H1 (cell line): ENCODE measurements at regions not wholly inside any gene's neighbourhood (a gene's known extent, or its start where the extent isn't known, plus 50 kb on each side); places are given as distances from the start of the nearest gene placed in this dataset.

Experiments used
- CREB1 ChIP-seq: IDR thresholded peaks from 2 replicates; pipeline ENCODE4 v1.6.1; 2012; ENCODE audit warnings: inconsistent platforms
- EP300 ChIP-seq, 2 experiments: IDR thresholded peaks; 1 replicate in 1 of 2; 2 replicates in 1 of 2; pipeline ENCODE4 v1.6.1; 2011 to 2012; ENCODE audit warnings: low read depth in 2 of 2, low read length in 2 of 2, mild to moderate bottlenecking in 2 of 2, borderline replicate concordance in 1 of 2, inconsistent platforms in 1 of 2, moderate library complexity in 1 of 2
- JUN ChIP-seq: IDR thresholded peaks from 2 replicates; pipeline ENCODE4 v1.6.1; 2011; ENCODE audit warnings: low read depth, mild to moderate bottlenecking, improper control_type of control experiment, low read length
- POLR2A ChIP-seq, 2 experiments: IDR thresholded peaks; 1 replicate in 1 of 2; 2 replicates in 1 of 2; pipeline ENCODE4 v1.6.1; 2011; ENCODE audit warnings: low read depth in 2 of 2, low read length in 2 of 2, mild to moderate bottlenecking in 2 of 2; ENCODE audit errors: control extremely low read depth in 1 of 2
- POLR2AphosphoS5 ChIP-seq: IDR thresholded peaks from 2 replicates; pipeline ENCODE4 v1.6.1; 2011; ENCODE audit warnings: low read depth, low read length
- RXRA ChIP-seq: IDR thresholded peaks from 2 replicates; pipeline ENCODE4 v1.6.1; 2011; ENCODE audit warnings: low read depth, mild to moderate bottlenecking, low read length, moderate library complexity; ENCODE audit not compliant: insufficient read depth
- TBP ChIP-seq: IDR thresholded peaks from 2 replicates; pipeline ENCODE4 v1.6.1; 2011; ENCODE audit warnings: low read depth, low read length, improper control_type of control experiment
- TF ChIP-seq, protein P1 (sequence below): IDR thresholded peaks from 2 replicates; pipeline ENCODE4 v1.6.1; 2011; ENCODE audit warnings: low read depth, mild to moderate bottlenecking, low read length; ENCODE audit not compliant: insufficient read depth
- TF ChIP-seq, protein P2 (sequence below), 3 experiments: IDR thresholded peaks; 1 replicate in 2 of 3; 2 replicates in 1 of 3; pipeline versions ENCODE4 v1.5.1 to v1.6.1; 2011; ENCODE audit warnings: low read length in 3 of 3, mild to moderate bottlenecking in 3 of 3, inconsistent platforms in 2 of 3, low read depth in 1 of 3, moderate library complexity in 1 of 3; ENCODE audit not compliant: insufficient read depth in 1 of 3; ENCODE audit errors: control extremely low read depth in 1 of 3
- TF ChIP-seq, protein P3 (sequence below): IDR thresholded peaks from 2 replicates; pipeline ENCODE4 v1.6.1; 2012; ENCODE audit warnings: low read length, inconsistent platforms
- TF ChIP-seq, protein P4 (sequence below): fragments of 300-600 bp; sonication (generic); IDR thresholded peaks from 2 replicates; pipeline ENCODE4 v1.7.1; 2012; ENCODE audit warnings: low read length, moderate library complexity, mild to moderate bottlenecking, inconsistent platforms; ENCODE audit not compliant: insufficient replicate concordance

DNA sequence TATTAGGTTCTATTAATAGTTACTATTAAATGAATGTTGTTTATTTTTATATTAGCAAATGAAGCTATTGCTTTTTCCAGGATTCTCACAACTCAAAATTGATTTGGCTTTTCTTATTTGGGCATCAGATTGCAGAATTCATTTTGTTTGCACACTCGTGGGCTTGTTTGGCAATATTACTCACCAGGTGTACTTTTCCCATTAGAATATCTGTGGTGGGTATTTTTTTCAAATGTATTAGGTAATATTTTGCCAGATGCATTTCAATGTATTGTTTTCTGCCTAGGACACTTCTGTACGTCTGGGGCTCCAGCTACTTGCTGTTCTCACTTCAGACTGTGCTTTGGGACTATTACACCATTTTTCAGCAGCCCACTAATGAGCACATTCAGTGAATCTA is 108.0 kb upstream of the GHR start:
- no peak for TF ChIP-seq JUN
- TF ChIP-seq, protein P1, sequence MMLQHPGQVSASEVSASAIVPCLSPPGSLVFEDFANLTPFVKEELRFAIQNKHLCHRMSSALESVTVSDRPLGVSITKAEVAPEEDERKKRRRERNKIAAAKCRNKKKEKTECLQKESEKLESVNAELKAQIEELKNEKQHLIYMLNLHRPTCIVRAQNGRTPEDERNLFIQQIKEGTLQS: no peak
- TF ChIP-seq, protein P2, sequence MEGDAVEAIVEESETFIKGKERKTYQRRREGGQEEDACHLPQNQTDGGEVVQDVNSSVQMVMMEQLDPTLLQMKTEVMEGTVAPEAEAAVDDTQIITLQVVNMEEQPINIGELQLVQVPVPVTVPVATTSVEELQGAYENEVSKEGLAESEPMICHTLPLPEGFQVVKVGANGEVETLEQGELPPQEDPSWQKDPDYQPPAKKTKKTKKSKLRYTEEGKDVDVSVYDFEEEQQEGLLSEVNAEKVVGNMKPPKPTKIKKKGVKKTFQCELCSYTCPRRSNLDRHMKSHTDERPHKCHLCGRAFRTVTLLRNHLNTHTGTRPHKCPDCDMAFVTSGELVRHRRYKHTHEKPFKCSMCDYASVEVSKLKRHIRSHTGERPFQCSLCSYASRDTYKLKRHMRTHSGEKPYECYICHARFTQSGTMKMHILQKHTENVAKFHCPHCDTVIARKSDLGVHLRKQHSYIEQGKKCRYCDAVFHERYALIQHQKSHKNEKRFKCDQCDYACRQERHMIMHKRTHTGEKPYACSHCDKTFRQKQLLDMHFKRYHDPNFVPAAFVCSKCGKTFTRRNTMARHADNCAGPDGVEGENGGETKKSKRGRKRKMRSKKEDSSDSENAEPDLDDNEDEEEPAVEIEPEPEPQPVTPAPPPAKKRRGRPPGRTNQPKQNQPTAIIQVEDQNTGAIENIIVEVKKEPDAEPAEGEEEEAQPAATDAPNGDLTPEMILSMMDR (IDR thresholded peaks at IDR 0.05; ENCODE audit: control extremely low read depth in 1 of 3, insufficient read depth in 1 of 3, low read depth in 1 of 3, low read length in 3 of 3): no peak
- no peak for TF ChIP-seq CREB1
- TF ChIP-seq RXRA: no peak
- TF ChIP-seq, protein P3, sequence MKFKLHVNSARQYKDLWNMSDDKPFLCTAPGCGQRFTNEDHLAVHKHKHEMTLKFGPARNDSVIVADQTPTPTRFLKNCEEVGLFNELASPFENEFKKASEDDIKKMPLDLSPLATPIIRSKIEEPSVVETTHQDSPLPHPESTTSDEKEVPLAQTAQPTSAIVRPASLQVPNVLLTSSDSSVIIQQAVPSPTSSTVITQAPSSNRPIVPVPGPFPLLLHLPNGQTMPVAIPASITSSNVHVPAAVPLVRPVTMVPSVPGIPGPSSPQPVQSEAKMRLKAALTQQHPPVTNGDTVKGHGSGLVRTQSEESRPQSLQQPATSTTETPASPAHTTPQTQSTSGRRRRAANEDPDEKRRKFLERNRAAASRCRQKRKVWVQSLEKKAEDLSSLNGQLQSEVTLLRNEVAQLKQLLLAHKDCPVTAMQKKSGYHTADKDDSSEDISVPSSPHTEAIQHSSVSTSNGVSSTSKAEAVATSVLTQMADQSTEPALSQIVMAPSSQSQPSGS: no peak
- TF ChIP-seq, protein P4, sequence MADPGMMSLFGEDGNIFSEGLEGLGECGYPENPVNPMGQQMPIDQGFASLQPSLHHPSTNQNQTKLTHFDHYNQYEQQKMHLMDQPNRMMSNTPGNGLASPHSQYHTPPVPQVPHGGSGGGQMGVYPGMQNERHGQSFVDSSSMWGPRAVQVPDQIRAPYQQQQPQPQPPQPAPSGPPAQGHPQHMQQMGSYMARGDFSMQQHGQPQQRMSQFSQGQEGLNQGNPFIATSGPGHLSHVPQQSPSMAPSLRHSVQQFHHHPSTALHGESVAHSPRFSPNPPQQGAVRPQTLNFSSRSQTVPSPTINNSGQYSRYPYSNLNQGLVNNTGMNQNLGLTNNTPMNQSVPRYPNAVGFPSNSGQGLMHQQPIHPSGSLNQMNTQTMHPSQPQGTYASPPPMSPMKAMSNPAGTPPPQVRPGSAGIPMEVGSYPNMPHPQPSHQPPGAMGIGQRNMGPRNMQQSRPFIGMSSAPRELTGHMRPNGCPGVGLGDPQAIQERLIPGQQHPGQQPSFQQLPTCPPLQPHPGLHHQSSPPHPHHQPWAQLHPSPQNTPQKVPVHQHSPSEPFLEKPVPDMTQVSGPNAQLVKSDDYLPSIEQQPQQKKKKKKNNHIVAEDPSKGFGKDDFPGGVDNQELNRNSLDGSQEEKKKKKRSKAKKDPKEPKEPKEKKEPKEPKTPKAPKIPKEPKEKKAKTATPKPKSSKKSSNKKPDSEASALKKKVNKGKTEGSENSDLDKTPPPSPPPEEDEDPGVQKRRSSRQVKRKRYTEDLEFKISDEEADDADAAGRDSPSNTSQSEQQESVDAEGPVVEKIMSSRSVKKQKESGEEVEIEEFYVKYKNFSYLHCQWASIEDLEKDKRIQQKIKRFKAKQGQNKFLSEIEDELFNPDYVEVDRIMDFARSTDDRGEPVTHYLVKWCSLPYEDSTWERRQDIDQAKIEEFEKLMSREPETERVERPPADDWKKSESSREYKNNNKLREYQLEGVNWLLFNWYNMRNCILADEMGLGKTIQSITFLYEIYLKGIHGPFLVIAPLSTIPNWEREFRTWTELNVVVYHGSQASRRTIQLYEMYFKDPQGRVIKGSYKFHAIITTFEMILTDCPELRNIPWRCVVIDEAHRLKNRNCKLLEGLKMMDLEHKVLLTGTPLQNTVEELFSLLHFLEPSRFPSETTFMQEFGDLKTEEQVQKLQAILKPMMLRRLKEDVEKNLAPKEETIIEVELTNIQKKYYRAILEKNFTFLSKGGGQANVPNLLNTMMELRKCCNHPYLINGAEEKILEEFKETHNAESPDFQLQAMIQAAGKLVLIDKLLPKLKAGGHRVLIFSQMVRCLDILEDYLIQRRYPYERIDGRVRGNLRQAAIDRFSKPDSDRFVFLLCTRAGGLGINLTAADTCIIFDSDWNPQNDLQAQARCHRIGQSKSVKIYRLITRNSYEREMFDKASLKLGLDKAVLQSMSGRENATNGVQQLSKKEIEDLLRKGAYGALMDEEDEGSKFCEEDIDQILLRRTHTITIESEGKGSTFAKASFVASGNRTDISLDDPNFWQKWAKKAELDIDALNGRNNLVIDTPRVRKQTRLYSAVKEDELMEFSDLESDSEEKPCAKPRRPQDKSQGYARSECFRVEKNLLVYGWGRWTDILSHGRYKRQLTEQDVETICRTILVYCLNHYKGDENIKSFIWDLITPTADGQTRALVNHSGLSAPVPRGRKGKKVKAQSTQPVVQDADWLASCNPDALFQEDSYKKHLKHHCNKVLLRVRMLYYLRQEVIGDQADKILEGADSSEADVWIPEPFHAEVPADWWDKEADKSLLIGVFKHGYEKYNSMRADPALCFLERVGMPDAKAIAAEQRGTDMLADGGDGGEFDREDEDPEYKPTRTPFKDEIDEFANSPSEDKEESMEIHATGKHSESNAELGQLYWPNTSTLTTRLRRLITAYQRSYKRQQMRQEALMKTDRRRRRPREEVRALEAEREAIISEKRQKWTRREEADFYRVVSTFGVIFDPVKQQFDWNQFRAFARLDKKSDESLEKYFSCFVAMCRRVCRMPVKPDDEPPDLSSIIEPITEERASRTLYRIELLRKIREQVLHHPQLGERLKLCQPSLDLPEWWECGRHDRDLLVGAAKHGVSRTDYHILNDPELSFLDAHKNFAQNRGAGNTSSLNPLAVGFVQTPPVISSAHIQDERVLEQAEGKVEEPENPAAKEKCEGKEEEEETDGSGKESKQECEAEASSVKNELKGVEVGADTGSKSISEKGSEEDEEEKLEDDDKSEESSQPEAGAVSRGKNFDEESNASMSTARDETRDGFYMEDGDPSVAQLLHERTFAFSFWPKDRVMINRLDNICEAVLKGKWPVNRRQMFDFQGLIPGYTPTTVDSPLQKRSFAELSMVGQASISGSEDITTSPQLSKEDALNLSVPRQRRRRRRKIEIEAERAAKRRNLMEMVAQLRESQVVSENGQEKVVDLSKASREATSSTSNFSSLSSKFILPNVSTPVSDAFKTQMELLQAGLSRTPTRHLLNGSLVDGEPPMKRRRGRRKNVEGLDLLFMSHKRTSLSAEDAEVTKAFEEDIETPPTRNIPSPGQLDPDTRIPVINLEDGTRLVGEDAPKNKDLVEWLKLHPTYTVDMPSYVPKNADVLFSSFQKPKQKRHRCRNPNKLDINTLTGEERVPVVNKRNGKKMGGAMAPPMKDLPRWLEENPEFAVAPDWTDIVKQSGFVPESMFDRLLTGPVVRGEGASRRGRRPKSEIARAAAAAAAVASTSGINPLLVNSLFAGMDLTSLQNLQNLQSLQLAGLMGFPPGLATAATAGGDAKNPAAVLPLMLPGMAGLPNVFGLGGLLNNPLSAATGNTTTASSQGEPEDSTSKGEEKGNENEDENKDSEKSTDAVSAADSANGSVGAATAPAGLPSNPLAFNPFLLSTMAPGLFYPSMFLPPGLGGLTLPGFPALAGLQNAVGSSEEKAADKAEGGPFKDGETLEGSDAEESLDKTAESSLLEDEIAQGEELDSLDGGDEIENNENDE: no peak
- TF ChIP-seq POLR2AphosphoS5: no peak
- TF ChIP-seq TBP: no peak
- TF ChIP-seq POLR2A (IDR thresholded peaks at IDR 0.05; ENCODE audit: control extremely low read depth in 1 of 2, low read depth in 2 of 2, low read length in 2 of 2): no peak
- no peak for TF ChIP-seq EP300 (IDR thresholded peaks at IDR 0.05; ENCODE audit: borderline replicate concordance in 1 of 2, low read depth in 2 of 2, low read length in 2 of 2)
